HG02884 (cell line): ENCODE measurements at regions not wholly inside any gene's neighbourhood (a gene's known extent, or its start where the extent isn't known, plus 50 kb on each side); places are given as distances from the start of the nearest gene placed in this dataset.
"Not testable (repeated sequence)": the region's sequence is repeated elsewhere in the genome, so short reads cannot be mapped to it uniquely, and the experiment has no call there.

Source experiments
- ATAC-seq: cut with Tn5 transposase; IDR thresholded peaks from one replicate; pipeline ENCODE4 v1.9.1; 2021; ENCODE audit warnings: mild to moderate bottlenecking, moderate library complexity; ENCODE audit not compliant: unreplicated experiment

GRCh38 chr4:179353786-179354185 lies 1911.5 kb upstream of the AGA start:
- no peak for ATAC-seq

DNA sequence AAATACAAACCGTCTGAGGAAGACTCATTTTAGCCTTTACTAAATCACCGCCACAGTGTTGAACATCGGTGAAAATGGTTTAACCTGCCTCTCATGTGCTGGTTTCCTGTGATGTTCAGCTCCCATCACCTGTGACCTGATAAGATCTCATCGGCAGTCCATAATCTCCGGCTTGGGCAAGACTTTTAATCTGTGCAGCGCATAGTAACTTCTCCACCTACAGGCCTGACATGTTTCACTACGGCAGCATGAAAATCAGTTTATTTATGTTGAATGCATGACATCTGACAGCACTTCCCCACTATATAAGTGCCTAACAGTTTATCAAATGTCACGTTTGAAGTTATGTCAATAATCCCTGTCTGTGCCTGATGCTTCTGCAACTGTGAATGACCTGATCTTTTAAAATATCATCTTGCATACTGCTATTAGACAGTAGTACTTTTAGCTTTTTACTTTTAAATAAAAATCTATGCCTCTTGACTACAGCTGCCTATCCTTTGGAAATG lies 1919.8 kb upstream of the AGA start:
- ATAC-seq: no peak

DNA sequence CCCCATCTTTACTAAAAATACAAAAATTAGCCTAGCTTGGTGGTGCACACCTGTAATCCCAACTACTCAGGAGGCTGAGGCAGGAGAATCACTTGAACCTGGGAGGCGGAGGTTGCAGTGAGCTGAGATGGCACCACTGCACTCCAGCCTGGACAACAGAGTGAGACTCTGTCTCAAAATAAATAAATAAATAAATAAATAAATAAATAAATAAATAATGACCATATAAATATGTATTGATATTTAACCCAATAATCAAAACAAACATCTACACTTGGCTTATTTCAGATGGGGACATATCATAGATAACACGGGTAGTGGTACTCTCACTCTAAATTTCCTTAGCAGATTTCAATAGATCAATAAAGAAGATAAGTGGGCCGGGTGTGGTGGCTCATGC lies 1923.7 kb upstream of the AGA start:
- ATAC-seq: not testable (repeated sequence)

DNA sequence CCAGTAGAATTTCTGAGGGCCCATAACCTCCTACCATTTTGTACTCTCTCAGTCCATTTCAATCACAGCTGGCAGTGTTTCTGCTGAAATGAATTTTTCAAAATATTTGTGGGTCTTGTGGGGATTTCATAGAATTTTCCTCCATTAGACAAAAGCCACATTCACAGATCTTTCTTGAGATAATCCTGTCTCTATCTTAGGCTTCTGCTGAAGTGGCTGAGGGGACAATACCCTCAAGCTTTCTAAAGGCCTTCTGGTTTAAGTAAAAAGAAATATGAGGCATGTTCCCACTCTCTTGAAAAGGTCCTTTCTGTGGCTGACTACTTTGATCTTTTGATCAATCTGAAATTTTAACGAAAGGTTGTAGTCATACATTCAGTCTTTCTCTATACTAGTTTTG lies 1930.0 kb upstream of the AGA start:
- ATAC-seq: no peak

- no peak for ATAC-seq
These were observed 1930.5 kb upstream of the AGA start for GRCh38 chr4:179372746-179373145.

- ATAC-seq: not testable (repeated sequence)
These were observed 1936.6 kb upstream of the AGA start for GRCh38 chr4:179378847-179379246.

- ATAC-seq: no peak
These were observed 1950.5 kb upstream of the AGA start for GRCh38 chr4:179392787-179393186.

DNA sequence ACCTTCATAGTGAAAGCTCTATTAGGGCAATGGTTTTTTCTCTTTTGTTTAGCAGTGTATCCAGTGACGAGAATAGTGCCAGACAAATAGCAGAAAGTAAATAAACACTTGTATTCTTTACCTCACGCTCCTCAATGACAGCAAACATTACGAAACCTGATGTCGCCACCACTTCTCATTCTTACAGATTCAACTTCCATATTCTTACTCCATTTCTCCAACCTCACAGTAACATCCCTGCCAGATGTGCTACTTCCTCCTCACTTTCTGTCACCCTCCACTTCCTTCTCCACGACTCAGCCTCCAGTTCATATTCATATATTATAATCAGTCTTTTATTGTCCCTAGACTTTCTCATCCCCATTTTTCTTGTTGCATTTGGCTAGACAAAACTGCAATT lies 1956.2 kb upstream of the AGA start:
- ATAC-seq: no peak

DNA sequence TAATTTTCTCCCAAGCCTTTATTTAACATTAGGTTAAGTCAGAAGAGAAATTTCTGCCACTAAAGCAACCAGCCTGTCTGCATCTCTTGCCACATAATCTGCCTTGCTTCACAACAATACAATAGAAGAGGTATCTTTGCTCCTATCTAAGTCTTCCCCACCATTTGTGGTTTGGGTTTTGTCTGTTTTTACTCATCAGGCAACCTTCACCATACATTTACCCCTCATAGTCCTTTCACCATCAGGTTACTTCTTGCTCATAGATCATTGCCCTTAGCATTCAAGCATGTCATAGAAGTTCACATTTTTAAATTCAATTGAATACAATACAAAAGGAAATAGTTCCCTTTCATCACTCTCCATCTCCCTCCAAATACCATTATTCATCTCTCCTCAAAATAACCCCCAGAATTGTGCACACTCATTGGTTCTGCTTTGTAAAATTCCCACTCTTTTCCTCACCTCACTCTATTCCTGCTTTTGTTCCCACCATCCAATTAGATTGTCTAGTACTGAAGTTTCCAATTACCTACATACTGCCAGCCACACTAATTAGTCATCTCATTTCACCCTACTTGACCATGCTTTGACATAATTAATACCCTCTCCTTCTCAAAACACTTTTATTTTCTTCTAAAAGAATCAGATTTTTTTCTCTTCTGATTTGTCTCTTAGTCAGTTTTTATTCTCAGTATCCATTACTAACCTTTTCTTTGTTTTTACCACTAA lies 1957.0 kb upstream of the AGA start:
- ATAC-seq: no peak

DNA sequence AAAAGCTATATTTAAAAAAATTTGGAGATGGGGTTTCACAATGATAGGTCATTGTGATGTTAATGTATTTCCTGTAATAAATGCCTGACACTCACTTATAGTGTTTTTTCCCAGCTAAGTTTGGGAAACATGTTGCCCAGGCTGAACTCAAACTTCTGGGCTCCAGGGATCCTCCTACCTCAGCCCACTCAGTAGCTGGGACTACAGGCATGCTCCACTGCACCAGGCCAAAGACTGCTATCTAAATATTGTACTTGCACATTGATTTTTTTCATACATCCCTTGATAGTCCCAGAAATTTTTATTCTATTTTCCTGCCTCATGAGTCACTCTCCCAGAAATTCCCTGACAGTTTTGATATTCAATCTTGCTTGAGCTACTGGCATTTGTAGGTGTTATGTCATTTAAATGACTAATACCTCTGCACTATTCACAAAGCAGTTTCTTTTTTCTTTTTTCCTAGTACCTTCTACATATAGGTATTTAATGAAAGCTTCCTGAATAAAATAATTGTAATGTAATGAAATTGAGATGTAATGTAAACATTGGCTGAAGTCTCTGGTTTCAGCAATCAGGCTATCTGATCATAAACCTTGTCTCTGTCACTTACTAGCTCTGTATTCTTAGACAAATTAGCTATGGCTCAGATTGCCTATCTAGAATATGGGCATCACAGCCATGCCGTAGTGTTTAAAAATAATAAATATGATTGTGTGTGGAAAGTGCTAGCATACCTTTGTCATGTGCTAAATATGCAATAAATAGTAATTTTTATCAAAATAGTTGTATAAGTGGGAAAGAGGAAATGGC lies 1973.0 kb upstream of the AGA start:
- no peak for ATAC-seq

GRCh38 chr4:179415847-179416223 lies 1973.6 kb upstream of the AGA start:
- no peak for ATAC-seq

GRCh38 chr4:179417357-179417756 lies 1975.1 kb upstream of the AGA start:
- no peak for ATAC-seq

GRCh38 chr4:179437962-179438361 lies 1995.7 kb upstream of the AGA start:
- no peak for ATAC-seq

DNA sequence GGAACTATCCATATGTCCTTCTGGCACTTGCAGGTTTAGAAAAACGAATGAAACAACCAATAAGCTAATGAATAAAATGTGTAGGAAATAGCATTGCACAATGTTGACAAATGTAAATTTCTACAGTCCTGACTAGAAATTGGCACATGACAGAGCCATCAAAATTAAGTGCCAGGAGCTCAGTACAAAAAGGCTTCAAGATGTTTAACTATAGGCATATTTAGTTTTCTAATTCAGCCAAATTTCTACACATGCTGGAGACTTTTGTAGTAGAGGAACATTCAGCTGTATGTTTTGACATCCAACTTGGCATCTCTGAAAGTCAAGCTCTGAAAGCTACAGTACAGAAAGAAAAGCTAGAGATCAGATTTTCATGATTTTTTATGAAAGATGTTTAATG lies 1999.4 kb upstream of the AGA start:
- ATAC-seq: no peak

GRCh38 chr4:179447308-179447707 lies 2005.1 kb upstream of the AGA start:
- ATAC-seq: no peak

GRCh38 chr4:179465131-179465797 lies 2023.0 kb upstream of the AGA start:
- ATAC-seq: no peak

DNA sequence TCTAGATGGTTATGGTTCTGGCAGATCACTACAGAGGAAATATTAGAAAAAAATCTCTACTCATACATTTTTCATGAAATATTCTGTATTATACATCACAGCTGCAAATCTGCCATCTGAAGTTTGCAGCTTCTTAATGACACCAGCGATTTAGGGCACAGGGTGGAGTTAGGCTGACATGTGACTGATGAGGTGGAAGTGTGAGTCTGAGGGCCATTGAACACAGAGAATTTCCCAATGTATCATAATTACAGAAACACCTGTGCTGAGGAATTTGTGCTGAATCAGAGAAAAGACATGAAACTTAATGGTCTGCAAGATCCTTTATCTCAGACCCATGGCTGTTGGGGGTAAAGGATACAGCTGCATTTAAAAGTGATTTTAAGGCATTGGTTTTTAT lies 2025.6 kb upstream of the AGA start:
- ATAC-seq: no peak

GRCh38 chr4:179472164-179472563 lies 2029.9 kb upstream of the AGA start:
- no peak for ATAC-seq

DNA sequence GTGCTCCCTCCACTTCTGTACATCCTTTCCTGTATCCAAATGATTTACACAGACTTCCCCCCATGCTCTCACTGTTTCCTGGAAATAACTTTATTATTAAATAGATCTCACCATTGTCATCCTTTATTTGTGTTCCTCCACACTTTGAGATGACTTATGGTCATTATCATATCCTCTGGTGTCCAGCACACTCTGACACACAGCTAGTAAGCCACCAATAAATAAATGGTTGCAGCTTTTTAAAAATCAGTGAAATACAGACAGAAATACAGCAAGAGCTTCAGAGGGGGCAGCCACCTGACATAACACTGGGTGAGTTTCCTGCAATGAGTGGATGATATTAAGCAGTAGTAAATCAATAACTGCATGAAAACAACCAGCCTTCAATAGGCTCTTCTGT lies 2036.4 kb upstream of the AGA start:
- ATAC-seq: no peak

- no peak for ATAC-seq
These were observed 2043.5 kb upstream of the AGA start for GRCh38 chr4:179485781-179486180.

- ATAC-seq: no peak
These were observed 2044.5 kb upstream of the AGA start for GRCh38 chr4:179486570-179487335.
